WTC11 (cell line): ENCODE measurements at regions not wholly inside any gene's neighbourhood (a gene's known extent, or its start where the extent isn't known, plus 50 kb on each side); places are given as distances from the start of the nearest gene placed in this dataset.

Experiments
- ATAC-seq: fragments of 200-7000 bp; cut with Tn5 transposase; 2 replicates; pipeline ENCODE4 v1.10.0; 2021; ENCODE audit warnings: mild to moderate bottlenecking, moderate library complexity
- CTCF ChIA-PET: fragments of 300-600 bp; sonication (Branson Sonifier 250); formaldehyde crosslinking; loops from one replicate; lab custom pipeline; 2021; ENCODE audit warnings: antibody characterized with exemption; lab: Charles Lee
- POLR2A ChIA-PET: fragments of 350-600 bp; sonication (Branson Sonifier 250); formaldehyde crosslinking; loops from one replicate; lab custom pipeline; 2021; ENCODE audit warnings: antibody characterized with exemption; lab: Charles Lee
- DNase-seq: peaks from one replicate; pipeline ENCODE4 v3.0.0; 2021; ENCODE audit warnings: low spot score
- H3K27ac Mint-ChIP-seq: 2 replicates; pipeline ENCODE4 v1.8.0; 2021; ENCODE audit warnings: mixed read lengths
- H3K27me3 Mint-ChIP-seq: 2 replicates; pipeline ENCODE4 v1.8.0; 2021; ENCODE audit warnings: low read depth, mild to moderate bottlenecking, moderate library complexity, mixed read lengths
- H3K36me3 Mint-ChIP-seq: 2 replicates; pipeline ENCODE4 v1.8.0; 2021; ENCODE audit warnings: mixed read lengths
- H3K4me1 Mint-ChIP-seq: 2 replicates; pipeline ENCODE4 v1.8.0; 2022; ENCODE audit warnings: mixed read lengths
- H3K4me3 Mint-ChIP-seq: 2 replicates; pipeline ENCODE4 v1.8.0; 2021; ENCODE audit warnings: mild to moderate bottlenecking, moderate library complexity, mixed read lengths
- H3K9me3 Mint-ChIP-seq: 2 replicates; pipeline ENCODE4 v1.8.0; 2021; ENCODE audit warnings: mixed read lengths
- ATF1 ChIP-seq: sonication (generic); formaldehyde crosslinking; IDR thresholded peaks from 2 replicates; pipeline ENCODE4 v1.8.1; 2023; ENCODE audit warnings: mild to moderate bottlenecking, moderate library complexity, missing genetic modification reagents
- ATF3 ChIP-seq: sonication (generic); formaldehyde crosslinking; conservative IDR thresholded peaks from 2 replicates; pipeline ENCODE4 v1.8.1; 2022; ENCODE audit warnings: mild to moderate bottlenecking, missing genetic modification reagents
- ATF6 ChIP-seq: sonication (generic); formaldehyde crosslinking; IDR thresholded peaks from 2 replicates; pipeline ENCODE4 v1.8.1; 2023; ENCODE audit warnings: mild to moderate bottlenecking, missing genetic modification reagents
- CBFB ChIP-seq: sonication (generic); formaldehyde crosslinking; IDR thresholded peaks from 2 replicates; pipeline ENCODE4 v1.8.1; 2022; ENCODE audit warnings: mild to moderate bottlenecking, low read depth, missing genetic modification reagents
- CDX4 ChIP-seq: fragments of 250-450 bp; sonication (Bioruptor Pico); IDR thresholded peaks from 2 replicates; pipeline ENCODE4 v1.9.0; 2021; ENCODE audit warnings: moderate library complexity, mild to moderate bottlenecking, inconsistent platforms, borderline replicate concordance
- CTCF ChIP-seq: fragments of 200-600 bp; IDR thresholded peaks from 2 replicates; pipeline ENCODE4 v1.8.0; 2022; ENCODE audit warnings: antibody characterized with exemption
- E2F1 ChIP-seq: sonication (generic); formaldehyde crosslinking; IDR thresholded peaks from 2 replicates; pipeline ENCODE4 v1.8.0; 2022; ENCODE audit warnings: mild to moderate bottlenecking, missing genetic modification reagents
- ETV6 ChIP-seq: sonication (generic); formaldehyde crosslinking; IDR thresholded peaks from 2 replicates; pipeline ENCODE4 v1.8.1; 2022; ENCODE audit warnings: mild to moderate bottlenecking, missing genetic modification reagents
- IRF1 ChIP-seq: sonication (generic); formaldehyde crosslinking; IDR thresholded peaks from 2 replicates; pipeline ENCODE4 v1.8.0; 2023; ENCODE audit warnings: missing genetic modification reagents
- JAZF1 ChIP-seq: fragments of 250-450 bp; sonication (Bioruptor Pico); IDR thresholded peaks from 2 replicates; pipeline ENCODE4 v1.9.0; 2021; ENCODE audit warnings: moderate library complexity, mild to moderate bottlenecking, inconsistent platforms
- KAT7 ChIP-seq: sonication (generic); formaldehyde crosslinking; IDR thresholded peaks from 2 replicates; pipeline ENCODE4 v1.8.1; 2023; ENCODE audit warnings: missing genetic modification reagents, mild to moderate bottlenecking, borderline replicate concordance
- MAX ChIP-seq: sonication (generic); formaldehyde crosslinking; IDR thresholded peaks from 2 replicates; pipeline ENCODE4 v1.8.0; 2022; ENCODE audit warnings: mild to moderate bottlenecking, missing genetic modification reagents
- NFATC4 ChIP-seq: fragments of 250-450 bp; sonication (Bioruptor Pico); IDR thresholded peaks from 2 replicates; pipeline ENCODE4 v1.9.0; 2021; ENCODE audit warnings: mild to moderate bottlenecking
- OVOL2 ChIP-seq: fragments of 250-450 bp; sonication (Bioruptor Pico); IDR thresholded peaks from 2 replicates; pipeline ENCODE4 v1.9.0; 2021; ENCODE audit warnings: mild to moderate bottlenecking, borderline replicate concordance
- RORB ChIP-seq: fragments of 250-450 bp; sonication (Bioruptor Pico); IDR thresholded peaks from 2 replicates; pipeline ENCODE4 v1.9.0; 2021; ENCODE audit warnings: mild to moderate bottlenecking
- TP53 ChIP-seq: sonication (generic); formaldehyde crosslinking; IDR thresholded peaks from 2 replicates; pipeline ENCODE4 v1.8.1; 2023; ENCODE audit warnings: mild to moderate bottlenecking, missing genetic modification reagents
- ZMAT4 ChIP-seq: fragments of 250-450 bp; sonication (Bioruptor Pico); IDR thresholded peaks from 2 replicates; pipeline ENCODE4 v1.9.0; 2021; ENCODE audit warnings: mild to moderate bottlenecking
- ZNF138 ChIP-seq: sonication (generic); formaldehyde crosslinking; conservative IDR thresholded peaks from 2 replicates; pipeline ENCODE4 v1.8.1; 2022; ENCODE audit warnings: mild to moderate bottlenecking, moderate library complexity, missing genetic modification reagents
- ZNF263 ChIP-seq: sonication (generic); formaldehyde crosslinking; IDR thresholded peaks from 2 replicates; pipeline ENCODE4 v1.8.1; 2022; ENCODE audit warnings: low read depth, mild to moderate bottlenecking, moderate library complexity, missing genetic modification reagents
- ZNF512 ChIP-seq: sonication (generic); formaldehyde crosslinking; IDR thresholded peaks from 2 replicates; pipeline ENCODE4 v1.8.1; 2022; ENCODE audit warnings: missing genetic modification reagents, borderline replicate concordance
- ZNF532 ChIP-seq: fragments of 250-450 bp; sonication (Bioruptor Pico); IDR thresholded peaks from 2 replicates; pipeline ENCODE4 v1.9.0; 2021; ENCODE audit warnings: mild to moderate bottlenecking, borderline replicate concordance
- ZNF671 ChIP-seq: fragments of 250-450 bp; sonication (Bioruptor Pico); IDR thresholded peaks from 2 replicates; pipeline ENCODE4 v1.8.0; 2021; ENCODE audit warnings: mild to moderate bottlenecking

- TF ChIP-seq ZNF532 (CRISPR knock-in tag): no peak
- TF ChIP-seq NFATC4: no peak
- no peak for TF ChIP-seq CBFB (CRISPR knock-in tag)
- TF ChIP-seq IRF1: no peak
- no peak for TF ChIP-seq ETV6 (CRISPR knock-in tag)
- no peak for TF ChIP-seq ZNF512
- TF ChIP-seq ZNF263 (CRISPR knock-in tag): no peak
- TF ChIP-seq ZMAT4 (CRISPR knock-in tag): no peak
- no peak for TF ChIP-seq KAT7 (CRISPR knock-in tag)
- TF ChIP-seq ATF3 (CRISPR knock-in tag): no peak
- TF ChIP-seq ZNF138 (CRISPR knock-in tag): no peak
- TF ChIP-seq E2F1 (CRISPR knock-in tag): no peak
- no peak for TF ChIP-seq CDX4 (CRISPR knock-in tag)
- TF ChIP-seq MAX: no peak
- no peak for TF ChIP-seq ZNF671
Observed at GRCh38 chr5:39799242-39799641, 374.5 kb upstream of the DAB2 start (continued).

- POLR2A ChIA-PET: no interaction called here
- H3K27me3 Mint-ChIP-seq: no peaks in the 10 kb centered on the region
- no peak for TF ChIP-seq OVOL2
- no peak for TF ChIP-seq JAZF1 (CRISPR knock-in tag)
- TF ChIP-seq ZMAT4 (CRISPR knock-in tag): no peak
- no peak for TF ChIP-seq CTCF
- no peak for TF ChIP-seq TP53 (CRISPR knock-in tag)
- no peak for TF ChIP-seq RORB
- TF ChIP-seq ATF6 (CRISPR knock-in tag): no peak
- TF ChIP-seq ATF1 (CRISPR knock-in tag): no peak
Observed at GRCh38 chr5:39794513-39795210, 369.9 kb upstream of the DAB2 start.

More at GRCh38 chr5:39794513-39795210, 369.9 kb upstream of the DAB2 start:
- Mint-ChIP-seq H3K4me3 (no peak overlapping the region), H3K36me3 (no peaks in the 10 kb centered on the region), H3K27ac (no peak overlapping the region), H3K4me1 (peaks cover 3% of the 10 kb centered on the region), H3K9me3 (peaks cover 11% of the 10 kb centered on the region)
- no peak for DNase-seq
- ATAC-seq: no peak
- CTCF ChIA-PET: no interaction called here
